ENCODE measurements at regions not wholly inside any gene's neighbourhood (a gene's known extent, or its start where the extent isn't known, plus 50 kb on each side); places are given as distances from the start of the nearest gene placed in this dataset.

GRCh38 chr1:30516485-30516858 lies 206.9 kb downstream of the MATN1 start:
- TF ChIP-seq POLR2A (IDR thresholded peaks at IDR 0.05; ENCODE audit: low read depth, low read length) (no peak), POLR2AphosphoS5 (IDR thresholded peaks at IDR 0.05; ENCODE audit: low read depth, low read length) (no peak), SPI1 (IDR thresholded peaks at IDR 0.05; ENCODE audit: low read depth, low read length) (no peak), TAF1 (IDR thresholded peaks at IDR 0.05; ENCODE audit: low read depth, low read length) (no peak), POU2F2 (IDR thresholded peaks at IDR 0.05; ENCODE audit: low read depth, low read length) (no peak), PAX5 (IDR thresholded peaks at IDR 0.05; ENCODE audit: insufficient read depth, low read length, severe bottlenecking) (no peak)
